ENCODE measurements at regions not wholly inside any gene's neighbourhood (a gene's known extent, or its start where the extent isn't known, plus 50 kb on each side); places are given as distances from the start of the nearest gene placed in this dataset.
"Not testable (repeated sequence)": the region's sequence is repeated elsewhere in the genome, so short reads cannot be mapped to it uniquely, and the experiment has no call there.

DNA sequence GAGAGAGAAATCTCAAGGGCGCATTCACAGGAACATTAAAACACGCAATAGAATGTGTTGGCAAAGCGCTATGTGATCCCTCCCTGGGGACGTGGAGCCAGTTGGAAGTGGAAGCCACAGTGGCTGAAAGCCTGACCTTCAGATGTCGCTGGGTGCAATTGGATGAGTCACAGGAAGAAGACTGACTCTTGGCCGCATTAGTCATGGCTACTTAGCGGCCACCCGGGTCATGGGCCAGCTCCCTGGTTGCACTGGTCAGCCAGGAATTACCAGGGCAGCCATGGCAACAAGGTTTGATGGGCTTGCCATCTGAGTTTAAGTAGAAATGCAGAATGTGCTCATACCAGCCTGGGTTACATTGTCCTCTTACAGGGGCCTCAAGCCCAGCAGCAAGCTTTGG, 231.2 kb upstream of the FRG2C start:
- H3K27me3 Mint-ChIP-seq, DNase-seq, ATAC-seq, H3K9me3 Mint-ChIP-seq, POLR2A ChIA-PET: not testable (repeated sequence)
- peak overlapping the region in 1 of 10 donors; percentile 100 for H3K4me3 Mint-ChIP-seq
- H3K36me3 Mint-ChIP-seq: peaks cover 0 to 29% (median 0%) of the 10 kb centered on the region in 3 donors
- peak overlapping the region in 5 of 10 donors; percentile 14 to 99 (median 71) for H3K27ac Mint-ChIP-seq
- peaks cover 0 to 21% (median 17%) of the 10 kb centered on the region in 4 donors for H3K4me1 Mint-ChIP-seq

GRCh38 chr3:75433295-75433694, 230.8 kb upstream of the FRG2C start:
- H3K27me3 Mint-ChIP-seq, ATAC-seq, DNase-seq, POLR2A ChIA-PET, H3K9me3 Mint-ChIP-seq: not testable (repeated sequence)
- Mint-ChIP-seq H3K4me3 (peak overlapping the region in 1 of 10 donors; percentile 100), H3K4me1 (peaks cover 0 to 21% (median 17%) of the 10 kb centered on the region in 4 donors), H3K36me3 (peaks cover 0 to 27% (median 0%) of the 10 kb centered on the region in 3 donors), H3K27ac (peak overlapping the region in 6 of 10 donors; percentile 47 to 99 (median 67))

GRCh38 chr3:75434276-75434912, 229.7 kb upstream of the FRG2C start:
- ATAC-seq, POLR2A ChIA-PET, H3K27me3 Mint-ChIP-seq, H3K9me3 Mint-ChIP-seq: not testable (repeated sequence)
- Mint-ChIP-seq H3K4me3 (peak overlapping the region; percentile 82 to 100 (median 98)), H3K36me3 (peaks cover 0 to 22% (median 0%) of the 10 kb centered on the region in 3 donors), H3K4me1 (peaks cover 0 to 18% (median 12%) of the 10 kb centered on the region in 4 donors), H3K27ac (peak overlapping the region; percentile 71 to 99 (median 90))
- peak in 6 of 10 donors; percentile 6 to 62 (median 13) for DNase-seq

DNA sequence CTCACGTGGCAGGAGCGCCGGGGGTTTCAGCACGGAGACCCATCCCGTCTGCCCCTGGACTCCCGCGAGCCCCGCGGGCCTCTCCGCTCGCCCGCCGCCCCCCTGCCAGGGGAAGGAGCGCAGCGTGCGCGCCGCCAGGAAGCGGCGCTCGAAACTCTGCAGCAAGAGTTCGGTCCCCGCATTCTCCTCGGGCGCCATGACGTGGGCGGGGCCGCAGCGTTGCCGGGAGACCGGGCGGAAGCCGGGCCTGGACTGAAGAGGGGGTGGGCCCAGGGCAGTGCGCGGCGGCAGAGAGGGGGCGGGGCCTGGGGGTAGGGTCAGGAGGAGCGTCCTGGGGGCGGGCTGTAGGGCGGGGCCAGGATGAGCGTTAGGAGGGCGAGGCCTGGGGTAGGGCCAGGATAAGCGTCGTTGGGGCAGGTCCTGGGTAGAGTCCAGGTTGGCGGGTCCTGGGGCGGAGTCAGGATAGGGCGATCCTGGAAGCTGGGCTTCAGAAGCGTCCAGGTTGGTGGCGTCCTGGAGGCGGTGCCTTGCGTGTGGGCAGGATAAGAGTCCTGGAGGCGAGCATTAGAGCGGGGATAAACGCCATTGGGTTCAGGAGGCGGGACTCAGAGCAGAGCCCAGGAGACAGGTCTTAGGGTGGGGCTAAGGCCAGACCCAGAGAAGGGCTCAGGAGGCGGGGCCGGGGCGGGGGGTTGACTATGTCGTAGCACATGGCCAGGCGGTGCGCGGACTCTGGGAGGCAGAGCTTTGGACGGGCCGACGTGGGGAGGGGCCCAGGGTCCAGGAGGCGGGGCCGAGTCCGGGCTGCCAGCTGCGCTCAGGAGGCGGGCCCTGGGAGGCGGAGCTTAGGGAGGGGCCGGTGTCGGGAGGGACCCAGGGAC, 229.0 kb upstream of the FRG2C start:
- H3K9me3 Mint-ChIP-seq, POLR2A ChIA-PET, H3K27me3 Mint-ChIP-seq: not testable (repeated sequence)
- Mint-ChIP-seq H3K36me3 (peaks cover 0 to 22% (median 0%) of the 10 kb centered on the region in 3 donors), H3K27ac (peak overlapping the region; percentile 93 to 100 (median 99)), H3K4me1 (peaks cover 0 to 17% (median 11%) of the 10 kb centered on the region in 4 donors), H3K4me3 (peak overlapping the region; percentile 95 to 100 (median 100))
- ATAC-seq (peak; percentile 99 to 100), DNase-seq (peak; percentile 80 to 99 (median 94))

GRCh38 chr3:75435794-75436400, 228.2 kb upstream of the FRG2C start:
- Mint-ChIP-seq H3K27ac (peak overlapping the region in 9 of 10 donors; percentile 60 to 100 (median 99)), H3K4me3 (peak overlapping the region; percentile 95 to 100 (median 100)), H3K4me1 (peaks cover 0 to 17% (median 11%) of the 10 kb centered on the region in 4 donors), H3K36me3 (peaks cover 0 to 15% (median 0%) of the 10 kb centered on the region in 3 donors)
- H3K9me3 Mint-ChIP-seq, POLR2A ChIA-PET, H3K27me3 Mint-ChIP-seq, ATAC-seq: not testable (repeated sequence)
- DNase-seq: peak in 1 of 10 donors; percentile 91

DNA sequence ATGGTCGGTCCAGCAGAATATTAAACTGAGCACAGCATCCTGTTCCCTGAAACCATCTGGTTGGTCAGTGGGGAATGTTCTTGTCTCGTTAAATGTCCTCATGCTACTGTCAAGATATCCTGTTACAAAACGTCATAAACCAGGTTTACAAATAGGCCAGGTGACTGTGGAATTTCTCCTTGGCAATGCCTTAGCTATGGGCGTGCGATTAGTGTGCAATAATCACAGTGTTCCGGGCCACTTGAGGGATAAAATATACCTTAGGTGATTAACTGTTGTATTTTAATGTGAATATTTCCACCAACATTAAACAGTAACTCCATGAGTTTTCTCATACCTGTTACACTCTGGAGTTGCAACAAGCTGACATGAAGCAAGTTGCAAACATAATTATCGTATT, 223.1 kb upstream of the FRG2C start:
- H3K4me3 Mint-ChIP-seq, ATAC-seq, H3K36me3 Mint-ChIP-seq, POLR2A ChIA-PET, H3K27me3 Mint-ChIP-seq, DNase-seq, H3K27ac Mint-ChIP-seq, H3K9me3 Mint-ChIP-seq: not testable (repeated sequence)
- H3K4me1 Mint-ChIP-seq: peaks cover 5 to 15% (median 8%) of the 10 kb centered on the region in 4 donors

DNA sequence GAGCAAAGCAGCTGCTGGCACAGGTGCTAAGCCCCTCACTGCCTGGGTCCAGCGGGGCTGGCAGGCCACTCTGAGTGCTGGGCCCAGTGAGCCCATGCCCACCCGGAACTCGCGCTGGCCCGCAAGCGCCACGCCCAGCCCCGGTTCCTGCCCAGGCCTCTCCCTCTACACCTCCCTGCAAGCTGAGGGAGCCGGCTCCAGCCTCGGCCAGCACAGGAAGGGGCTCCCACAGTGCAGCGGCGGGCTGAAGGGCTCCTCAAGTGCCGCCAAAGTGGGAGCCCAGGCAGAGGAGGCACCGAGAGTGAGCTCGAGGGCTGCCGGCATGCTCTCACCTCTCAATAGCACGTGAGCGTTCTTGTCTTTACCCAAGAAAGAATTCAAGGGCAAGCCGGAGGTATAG, 219.5 kb upstream of the FRG2C start:
- H3K27me3 Mint-ChIP-seq, H3K4me3 Mint-ChIP-seq, H3K36me3 Mint-ChIP-seq, H3K9me3 Mint-ChIP-seq, H3K4me1 Mint-ChIP-seq, POLR2A ChIA-PET, DNase-seq, H3K27ac Mint-ChIP-seq, ATAC-seq: not testable (repeated sequence)

DNA sequence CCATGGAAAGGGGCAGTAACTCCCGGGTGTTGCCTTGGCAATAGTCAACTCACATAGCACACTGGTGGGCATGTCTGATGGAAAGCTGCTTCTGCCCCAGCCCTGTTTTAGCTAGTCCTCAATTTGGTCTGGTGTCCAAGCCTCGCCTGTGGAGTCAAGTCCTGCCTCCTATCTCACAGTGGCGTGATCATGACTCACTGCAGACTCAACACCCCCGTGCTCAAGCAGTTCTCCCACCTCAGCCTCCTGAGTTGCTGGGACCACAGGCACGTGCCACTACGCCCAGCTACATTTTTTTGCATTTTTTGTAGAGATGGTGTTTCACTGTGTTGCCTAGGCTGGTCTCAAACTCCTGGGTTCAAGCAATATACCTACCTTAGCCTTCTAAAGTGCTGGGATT, 218.9 kb upstream of the FRG2C start:
- H3K9me3 Mint-ChIP-seq, H3K4me1 Mint-ChIP-seq, H3K27ac Mint-ChIP-seq, H3K27me3 Mint-ChIP-seq, DNase-seq, ATAC-seq, H3K4me3 Mint-ChIP-seq, H3K36me3 Mint-ChIP-seq, POLR2A ChIA-PET: not testable (repeated sequence)

GRCh38 chr3:75446948-75447347, 217.2 kb upstream of the FRG2C start:
- H3K4me1 Mint-ChIP-seq, H3K36me3 Mint-ChIP-seq, H3K4me3 Mint-ChIP-seq, POLR2A ChIA-PET, H3K27ac Mint-ChIP-seq, ATAC-seq, H3K9me3 Mint-ChIP-seq, DNase-seq, H3K27me3 Mint-ChIP-seq: not testable (repeated sequence)

DNA sequence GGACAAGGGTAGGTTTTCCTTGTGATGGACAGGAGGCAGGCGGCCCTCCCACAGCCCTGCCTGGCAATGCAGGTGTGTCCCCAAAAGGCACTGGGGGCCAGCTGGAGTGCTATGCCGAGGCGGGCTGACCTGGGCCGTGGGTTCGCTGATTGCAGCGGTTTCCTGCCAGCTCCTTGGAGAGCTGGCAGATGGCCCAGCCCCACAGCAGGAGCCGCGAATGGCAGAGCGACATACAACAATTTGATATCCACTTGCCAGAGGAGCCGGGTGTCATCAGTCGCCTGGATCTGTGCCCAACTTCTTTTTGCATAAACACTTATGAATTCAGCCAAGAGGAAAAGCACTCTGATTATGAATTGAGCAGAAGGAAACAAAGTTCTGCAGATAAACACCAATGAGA, 210.8 kb upstream of the FRG2C start:
- DNase-seq, H3K27me3 Mint-ChIP-seq, H3K27ac Mint-ChIP-seq, H3K36me3 Mint-ChIP-seq, H3K9me3 Mint-ChIP-seq, ATAC-seq, H3K4me3 Mint-ChIP-seq, POLR2A ChIA-PET, H3K4me1 Mint-ChIP-seq: not testable (repeated sequence)

GRCh38 chr3:75453839-75454238, 210.3 kb upstream of the FRG2C start:
- POLR2A ChIA-PET, ATAC-seq, DNase-seq, H3K27ac Mint-ChIP-seq, H3K27me3 Mint-ChIP-seq, H3K36me3 Mint-ChIP-seq, H3K4me3 Mint-ChIP-seq, H3K9me3 Mint-ChIP-seq, H3K4me1 Mint-ChIP-seq: not testable (repeated sequence)

DNA sequence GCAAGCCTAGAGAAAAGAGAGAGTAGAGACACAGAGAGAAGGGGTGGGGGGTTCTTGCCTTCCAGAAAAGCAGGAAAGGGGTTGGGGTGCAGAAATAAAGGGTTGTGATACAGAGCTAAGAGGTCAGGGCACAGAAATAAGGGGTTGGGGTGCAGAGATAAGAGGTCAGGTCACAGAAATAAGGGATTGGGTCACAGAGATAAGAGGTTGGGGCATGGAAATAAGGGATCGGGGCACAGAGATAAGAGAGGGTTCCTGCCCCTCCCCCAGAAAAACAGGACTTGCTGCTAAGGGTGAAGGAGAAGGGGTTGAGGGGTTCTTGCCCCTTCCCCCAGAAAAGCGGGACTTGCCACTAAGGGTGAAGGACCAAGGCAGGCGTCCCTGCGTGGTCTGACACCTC, 189.6 kb upstream of the FRG2C start:
- H3K27me3 Mint-ChIP-seq, H3K27ac Mint-ChIP-seq, DNase-seq, POLR2A ChIA-PET, H3K9me3 Mint-ChIP-seq, H3K4me1 Mint-ChIP-seq, ATAC-seq, H3K4me3 Mint-ChIP-seq, H3K36me3 Mint-ChIP-seq: not testable (repeated sequence)

GRCh38 chr3:75496600-75496999, 167.5 kb upstream of the FRG2C start:
- H3K4me3 Mint-ChIP-seq, H3K4me1 Mint-ChIP-seq, ATAC-seq, DNase-seq, H3K27me3 Mint-ChIP-seq, POLR2A ChIA-PET: not testable (repeated sequence)
- peaks cover 3 to 22% (median 7%) of the 10 kb centered on the region in 3 donors for H3K36me3 Mint-ChIP-seq
- H3K9me3 Mint-ChIP-seq: peaks cover 6 to 75% (median 37%) of the 10 kb centered on the region in 9 donors
- peak overlapping the region in 1 of 10 donors; percentile 16 for H3K27ac Mint-ChIP-seq
